MM.1S (cell line): ENCODE measurements at regions not wholly inside any gene's neighbourhood (a gene's known extent, or its start where the extent isn't known, plus 50 kb on each side); places are given as distances from the start of the nearest gene placed in this dataset.

ENCODE experiments used
- EZH2phosphoT487 ChIP-seq: fragments of 300-600 bp; sonication (generic); IDR thresholded peaks from 2 replicates; pipeline ENCODE4 v1.6.1; 2018; ENCODE audit warnings: antibody characterized with exemption, low read length
- TF ChIP-seq, protein P1 (sequence below): fragments of 300-600 bp; sonication (generic); IDR thresholded peaks from 2 replicates; pipeline ENCODE4 v1.5.1; 2016; ENCODE audit warnings: antibody characterized with exemption, low read length, mixed read lengths

DNA sequence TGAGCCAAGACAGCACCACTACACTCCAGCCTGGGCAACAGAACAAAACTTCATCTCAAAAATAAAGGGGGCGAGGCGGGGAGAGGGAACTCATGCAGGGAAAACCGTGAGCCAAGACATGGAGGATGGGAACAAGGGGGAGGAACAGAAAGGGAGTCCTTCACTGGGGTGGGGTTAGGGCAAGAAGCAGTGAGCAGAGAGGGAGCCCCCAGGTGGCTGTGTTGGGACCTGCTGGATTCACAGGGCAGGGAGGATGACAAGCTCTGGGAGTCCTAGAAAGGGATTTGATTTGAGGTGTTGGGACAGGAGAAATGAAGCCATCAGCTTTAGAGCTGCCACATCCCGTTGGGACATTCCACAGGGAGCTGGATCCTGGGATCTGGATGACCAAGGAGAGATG is 90.6 kb upstream of the TOP1 start:
- TF ChIP-seq, protein P1, sequence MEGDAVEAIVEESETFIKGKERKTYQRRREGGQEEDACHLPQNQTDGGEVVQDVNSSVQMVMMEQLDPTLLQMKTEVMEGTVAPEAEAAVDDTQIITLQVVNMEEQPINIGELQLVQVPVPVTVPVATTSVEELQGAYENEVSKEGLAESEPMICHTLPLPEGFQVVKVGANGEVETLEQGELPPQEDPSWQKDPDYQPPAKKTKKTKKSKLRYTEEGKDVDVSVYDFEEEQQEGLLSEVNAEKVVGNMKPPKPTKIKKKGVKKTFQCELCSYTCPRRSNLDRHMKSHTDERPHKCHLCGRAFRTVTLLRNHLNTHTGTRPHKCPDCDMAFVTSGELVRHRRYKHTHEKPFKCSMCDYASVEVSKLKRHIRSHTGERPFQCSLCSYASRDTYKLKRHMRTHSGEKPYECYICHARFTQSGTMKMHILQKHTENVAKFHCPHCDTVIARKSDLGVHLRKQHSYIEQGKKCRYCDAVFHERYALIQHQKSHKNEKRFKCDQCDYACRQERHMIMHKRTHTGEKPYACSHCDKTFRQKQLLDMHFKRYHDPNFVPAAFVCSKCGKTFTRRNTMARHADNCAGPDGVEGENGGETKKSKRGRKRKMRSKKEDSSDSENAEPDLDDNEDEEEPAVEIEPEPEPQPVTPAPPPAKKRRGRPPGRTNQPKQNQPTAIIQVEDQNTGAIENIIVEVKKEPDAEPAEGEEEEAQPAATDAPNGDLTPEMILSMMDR = no peak
- TF ChIP-seq EZH2phosphoT487 = no peak
